Neural cell (in vitro differentiated cells): ENCODE measurements at regions not wholly inside any gene's neighbourhood (a gene's known extent, or its start where the extent isn't known, plus 50 kb on each side); places are given as distances from the start of the nearest gene placed in this dataset.
"Not testable (repeated sequence)": the region's sequence is repeated elsewhere in the genome, so short reads cannot be mapped to it uniquely, and the experiment has no call there.

Experiments
- H2AFZ ChIP-seq: fragments of 200-600, 300-800 bp; sonication (generic), shearing (Covaris generic); 2 replicates; pipeline ENCODE4 v1.6.0; 2014; ENCODE audit warnings: low read depth, mild to moderate bottlenecking, antibody characterized with exemption, low read length, moderate library complexity
- H3F3A ChIP-seq: fragments of 200-600 bp; shearing (Covaris generic); 2 replicates; pipeline ENCODE4 v1.6.1; 2016; ENCODE audit warnings: mild to moderate bottlenecking, moderate library complexity, mixed read lengths, antibody characterized with exemption, low read length; ENCODE audit not compliant: insufficient read depth, poor library complexity, severe bottlenecking
- H3K27ac ChIP-seq: fragments of 200-600, 300-800 bp; sonication (generic), shearing (Covaris generic); 2 replicates; pipeline ENCODE4 v1.5.1; 2014; ENCODE audit warnings: mild to moderate bottlenecking, low read length, moderate library complexity
- H3K27me3 ChIP-seq: fragments of 300-800, 200-600 bp; sonication (generic), shearing (Covaris generic); 2 replicates; pipeline ENCODE4 v1.6.0; 2014; ENCODE audit warnings: mild to moderate bottlenecking, low read depth, low read length, moderate library complexity; ENCODE audit not compliant: insufficient read depth
- H3K36me3 ChIP-seq: fragments of 300-800, 200-600 bp; sonication (generic), shearing (Covaris generic); 2 replicates; pipeline ENCODE4 v1.5.1; 2014; ENCODE audit warnings: mild to moderate bottlenecking, antibody characterized with exemption, low read length, moderate library complexity; ENCODE audit not compliant: insufficient read depth
- H3K4me2 ChIP-seq: fragments of 300-800, 200-600 bp; sonication (generic), shearing (Covaris generic); 2 replicates; pipeline ENCODE4 v1.6.0; 2014; ENCODE audit warnings: mild to moderate bottlenecking, low read length
- H3K4me3 ChIP-seq: fragments of 300-800, 200-600 bp; sonication (generic), shearing (Covaris generic); 2 replicates; pipeline ENCODE4 v1.5.1; 2014; ENCODE audit warnings: mild to moderate bottlenecking, low read length, moderate library complexity
- H3K79me2 ChIP-seq: fragments of 200-600 bp; shearing (Covaris generic); replicated peaks from 2 replicates; pipeline ENCODE4 v1.6.0; 2014; ENCODE audit warnings: mild to moderate bottlenecking, low read length, moderate library complexity; ENCODE audit not compliant: insufficient read depth
- H3K9ac ChIP-seq: fragments of 300-800, 200-600 bp; sonication (generic), shearing (Covaris generic); 2 replicates; pipeline ENCODE4 v1.6.1; 2016; ENCODE audit warnings: mild to moderate bottlenecking, low read length, mixed read lengths
- H3K9me2 ChIP-seq: fragments of 200-600 bp; shearing (Covaris generic); 2 replicates; pipeline ENCODE4 v1.6.1; 2016; ENCODE audit warnings: mild to moderate bottlenecking, low read length, mixed read lengths; ENCODE audit not compliant: insufficient read depth
- H3K9me3 ChIP-seq: fragments of 200-600, 300-800 bp; sonication (generic), shearing (Covaris generic); 2 replicates; pipeline ENCODE4 v1.6.1; 2016; ENCODE audit warnings: mild to moderate bottlenecking, mixed run types, low read length, moderate library complexity, mixed read lengths
- H4K20me1 ChIP-seq: fragments of 200-600 bp; shearing (Covaris generic); 2 replicates; pipeline ENCODE4 v1.6.1; 2016; ENCODE audit warnings: mild to moderate bottlenecking, mixed run types; ENCODE audit not compliant: insufficient read depth
- CTCF ChIP-seq: fragments of 450-650 bp; IDR thresholded peaks from 2 replicates; pipeline ENCODE4 v1.5.1; 2014; ENCODE audit warnings: antibody characterized with exemption, mild to moderate bottlenecking, moderate library complexity; ENCODE audit not compliant: poor library complexity, severe bottlenecking
- EP300 ChIP-seq: fragments of 450-650 bp; conservative IDR thresholded peaks from 2 replicates; pipeline ENCODE4 v1.6.1; 2014; ENCODE audit warnings: antibody characterized with exemption, mild to moderate bottlenecking, moderate library complexity; ENCODE audit not compliant: poor library complexity, severe bottlenecking
- EZH2 ChIP-seq: fragments of 200-600, 300-800 bp; shearing (Covaris generic), sonication (generic); IDR thresholded peaks from 2 replicates; pipeline ENCODE4 v1.6.1; 2014; ENCODE audit warnings: antibody characterized with exemption, low read length, borderline replicate concordance, mild to moderate bottlenecking; ENCODE audit not compliant: insufficient read depth, poor library complexity, severe bottlenecking
- MXI1 ChIP-seq: fragments of 450-650 bp; conservative IDR thresholded peaks from 2 replicates; pipeline ENCODE4 v1.6.1; 2014; ENCODE audit warnings: antibody characterized with exemption, mild to moderate bottlenecking; ENCODE audit not compliant: poor library complexity, severe bottlenecking
- POLR2AphosphoS5 ChIP-seq: IDR thresholded peaks from 2 replicates; pipeline ENCODE4 v1.6.1; 2012
- RAD21 ChIP-seq: fragments of 450-650 bp; conservative IDR thresholded peaks from 2 replicates; pipeline ENCODE4 v1.6.1; 2014; ENCODE audit warnings: antibody characterized with exemption, mild to moderate bottlenecking, moderate library complexity
- REST ChIP-seq: IDR thresholded peaks from 2 replicates; pipeline ENCODE4 v1.6.1; 2012; ENCODE audit warnings: borderline replicate concordance
- SMC3 ChIP-seq: fragments of 450-650 bp; conservative IDR thresholded peaks from 2 replicates; pipeline ENCODE4 v1.6.1; 2014; ENCODE audit warnings: antibody characterized with exemption, mild to moderate bottlenecking, moderate library complexity; ENCODE audit not compliant: poor library complexity
- TAF1 ChIP-seq: IDR thresholded peaks from 2 replicates; pipeline ENCODE4 v1.6.1; 2012; ENCODE audit warnings: low read depth
- small RNA-seq, 3 experiments: library from RNA; depleted of rRNA; stranded (forward); fragments of <200 nt; gene quantifications; one replicate each; pipeline ENCODE3, GENCODE V24; 2012

- H2AFZ ChIP-seq, H3K79me2 ChIP-seq, H3K9ac ChIP-seq, H3K9me3 ChIP-seq, H3K9me2 ChIP-seq, H3K4me3 ChIP-seq, H3K27me3 ChIP-seq, H3K27ac ChIP-seq, H3K36me3 ChIP-seq, H4K20me1 ChIP-seq, H3F3A ChIP-seq, H3K4me2 ChIP-seq: not testable (repeated sequence)
Observed at GRCh38 chr3:75609598-75609997, 54.5 kb upstream of the FRG2C start.

- no peak overlapping the region for H3K4me2 ChIP-seq
- H3K27me3 ChIP-seq, result no peaks in the 10 kb centered on the region
- H3K36me3 ChIP-seq, result no peaks in the 10 kb centered on the region
- H3K4me3 ChIP-seq, result no peak overlapping the region
- H3K79me2 ChIP-seq, result no peaks in the 10 kb centered on the region
- no peak overlapping the region for H2AFZ ChIP-seq
- no peak overlapping the region for H3K9ac ChIP-seq
- H4K20me1 ChIP-seq, result no peaks in the 10 kb centered on the region
- no peaks in the 10 kb centered on the region for H3K9me3 ChIP-seq
- no peaks in the 10 kb centered on the region for H3F3A ChIP-seq
- no peak overlapping the region for H3K27ac ChIP-seq
- TF ChIP-seq MXI1 (no peak), REST (no peak), EZH2 (no peak), SMC3 (no peak), TAF1 (no peak), RAD21 (no peak), EP300 (no peak), CTCF (no peak), POLR2AphosphoS5 (no peak)
- no peaks in the 10 kb centered on the region for H3K9me2 ChIP-seq
Observed at GRCh38 chr3:75610773-75611172, 53.4 kb upstream of the FRG2C start.

- H3K9ac ChIP-seq, H3K36me3 ChIP-seq, H3K9me3 ChIP-seq, H3F3A ChIP-seq, H3K4me3 ChIP-seq, H3K4me2 ChIP-seq, H3K79me2 ChIP-seq, H2AFZ ChIP-seq, H3K27ac ChIP-seq, H4K20me1 ChIP-seq, H3K27me3 ChIP-seq, H3K9me2 ChIP-seq: not testable (repeated sequence)
Observed at GRCh38 chr3:75611724-75612460, 52.2 kb upstream of the FRG2C start.

Small RNAs in the stretch of these regions (small RNA-seq; reads per million reads assigned to genes)
- 0 reads per million in 3 experiments for gene AC139453.1
- gene LSP1P2, result 0 reads per million in 3 experiments
- 0 reads per million in 3 experiments for gene MIR4444-2
- 0 reads per million in 3 experiments for gene RN7SL294P
- gene SNRPCP10, result 0 reads per million in 3 experiments
